Stimulated activated CD4-positive, alpha-beta T cell treated with anti-CD3 and anti-CD28 coated beads, Interleukin-1b, Interleukin-23, amount 100 ng/mL, for 24 hours (primary cell): ENCODE measurements at regions not wholly inside any gene's neighbourhood (a gene's known extent, or its start where the extent isn't known, plus 50 kb on each side); places are given as distances from the start of the nearest gene placed in this dataset.
"Not testable (repeated sequence)": the region's sequence is repeated elsewhere in the genome, so short reads cannot be mapped to it uniquely, and the experiment has no call there.

Source experiments
- DNase-seq, 4 experiments: peaks; one replicate each; pipeline ENCODE4 v3.0.0-alpha.2; 2020; ENCODE audit warnings: low read depth in 4 of 4, low spot score in 1 of 4

GRCh38 chr1:89436856-89437255 lies 73.0 kb downstream of the GBP6 start:
- no peak for DNase-seq

GRCh38 chr1:89438301-89438700 lies 74.4 kb downstream of the GBP6 start:
- DNase-seq = not testable (repeated sequence)

GRCh38 chr1:89440911-89441310 lies 77.1 kb downstream of the GBP6 start:
- no peak for DNase-seq

- DNase-seq = no peak
These were observed 79.8 kb upstream of the LRRC8B start for GRCh38 chr1:89444791-89445190.

- DNase-seq = peak in 1 of 4 experiments; percentile 25
These were observed 73.6 kb upstream of the LRRC8B start for GRCh38 chr1:89451011-89451410.

GRCh38 chr1:89453123-89453972 lies 71.3 kb upstream of the LRRC8B start:
- DNase-seq = no peak

GRCh38 chr1:89454845-89455521 lies 69.6 kb upstream of the LRRC8B start:
- DNase-seq = peak in 2 of 4 experiments; percentile 30 to 50

GRCh38 chr1:89457046-89457445 lies 67.6 kb upstream of the LRRC8B start:
- no peak for DNase-seq

- DNase-seq = no peak
These were observed 65.5 kb upstream of the LRRC8B start for GRCh38 chr1:89459081-89459480.

GRCh38 chr1:89460325-89460724 lies 64.3 kb upstream of the LRRC8B start:
- no peak for DNase-seq

- no peak for DNase-seq
These were observed 62.4 kb upstream of the LRRC8B start for GRCh38 chr1:89462250-89462649.

- no peak for DNase-seq
These were observed 60.6 kb upstream of the LRRC8B start for GRCh38 chr1:89464008-89464407.

- no peak for DNase-seq
These were observed 59.4 kb upstream of the LRRC8B start for GRCh38 chr1:89465201-89465600.

GRCh38 chr1:89466307-89466930 lies 58.2 kb upstream of the LRRC8B start:
- DNase-seq = no peak

- DNase-seq = no peak
These were observed 52.4 kb upstream of the LRRC8B start for GRCh38 chr1:89472253-89472652.

- no peak for DNase-seq
These were observed 51.7 kb upstream of the LRRC8B start for GRCh38 chr1:89472886-89473417.
